ENCODE measurements at regions not wholly inside any gene's neighbourhood (a gene's known extent, or its start where the extent isn't known, plus 50 kb on each side); places are given as distances from the start of the nearest gene placed in this dataset.

DNA sequence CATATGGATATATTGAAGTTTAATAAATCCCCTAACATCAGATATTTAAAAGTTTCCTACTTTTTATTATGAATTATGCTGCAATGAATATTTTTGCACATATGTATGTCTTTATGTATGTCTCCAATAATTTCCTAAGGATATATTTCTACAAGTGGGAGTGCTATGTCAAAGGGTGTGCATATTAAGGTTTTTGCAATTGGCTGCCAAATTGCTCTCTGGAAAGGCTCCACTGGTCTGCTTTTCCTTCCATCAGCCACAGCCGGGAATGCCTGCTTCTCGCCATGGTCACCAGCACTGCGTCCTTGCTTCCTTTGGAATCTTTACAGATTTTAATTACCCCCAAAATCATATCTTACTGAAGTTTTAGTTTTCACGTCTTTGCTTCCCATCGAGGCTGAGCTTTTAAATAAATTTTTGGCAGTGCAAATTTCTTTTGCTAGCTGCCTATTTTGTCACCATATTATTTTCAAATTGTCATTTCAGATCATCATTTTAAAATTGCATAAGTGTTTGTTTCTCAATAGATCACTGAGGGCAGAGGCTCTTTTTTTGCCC lies 221.7 kb downstream of the SNX19 start:
- TF ChIP-seq, protein P1, sequence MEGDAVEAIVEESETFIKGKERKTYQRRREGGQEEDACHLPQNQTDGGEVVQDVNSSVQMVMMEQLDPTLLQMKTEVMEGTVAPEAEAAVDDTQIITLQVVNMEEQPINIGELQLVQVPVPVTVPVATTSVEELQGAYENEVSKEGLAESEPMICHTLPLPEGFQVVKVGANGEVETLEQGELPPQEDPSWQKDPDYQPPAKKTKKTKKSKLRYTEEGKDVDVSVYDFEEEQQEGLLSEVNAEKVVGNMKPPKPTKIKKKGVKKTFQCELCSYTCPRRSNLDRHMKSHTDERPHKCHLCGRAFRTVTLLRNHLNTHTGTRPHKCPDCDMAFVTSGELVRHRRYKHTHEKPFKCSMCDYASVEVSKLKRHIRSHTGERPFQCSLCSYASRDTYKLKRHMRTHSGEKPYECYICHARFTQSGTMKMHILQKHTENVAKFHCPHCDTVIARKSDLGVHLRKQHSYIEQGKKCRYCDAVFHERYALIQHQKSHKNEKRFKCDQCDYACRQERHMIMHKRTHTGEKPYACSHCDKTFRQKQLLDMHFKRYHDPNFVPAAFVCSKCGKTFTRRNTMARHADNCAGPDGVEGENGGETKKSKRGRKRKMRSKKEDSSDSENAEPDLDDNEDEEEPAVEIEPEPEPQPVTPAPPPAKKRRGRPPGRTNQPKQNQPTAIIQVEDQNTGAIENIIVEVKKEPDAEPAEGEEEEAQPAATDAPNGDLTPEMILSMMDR (IDR thresholded peaks at IDR 0.05): no peak
- TF ChIP-seq POLR2A (IDR thresholded peaks at IDR 0.05): no peak
